SU-DHL-6 (cell line): ENCODE measurements at regions not wholly inside any gene's neighbourhood (a gene's known extent, or its start where the extent isn't known, plus 50 kb on each side); places are given as distances from the start of the nearest gene placed in this dataset.

ENCODE experiments used
- EZH2phosphoT487 ChIP-seq: fragments of 200-600 bp; sonication (generic), shearing (Covaris generic); conservative IDR thresholded peaks from 2 replicates; pipeline ENCODE4 v1.6.1; 2018; ENCODE audit warnings: mild to moderate bottlenecking, antibody characterized with exemption, low read length, moderate library complexity, mixed read lengths
- TF ChIP-seq, protein P1 (sequence below): fragments of 200-600 bp; sonication (generic); IDR thresholded peaks from one replicate; pipeline ENCODE4 v1.5.1; 2017; ENCODE audit warnings: antibody characterized with exemption, mild to moderate bottlenecking, low read length, moderate library complexity; ENCODE audit not compliant: insufficient read depth, poor library complexity, severe bottlenecking

DNA sequence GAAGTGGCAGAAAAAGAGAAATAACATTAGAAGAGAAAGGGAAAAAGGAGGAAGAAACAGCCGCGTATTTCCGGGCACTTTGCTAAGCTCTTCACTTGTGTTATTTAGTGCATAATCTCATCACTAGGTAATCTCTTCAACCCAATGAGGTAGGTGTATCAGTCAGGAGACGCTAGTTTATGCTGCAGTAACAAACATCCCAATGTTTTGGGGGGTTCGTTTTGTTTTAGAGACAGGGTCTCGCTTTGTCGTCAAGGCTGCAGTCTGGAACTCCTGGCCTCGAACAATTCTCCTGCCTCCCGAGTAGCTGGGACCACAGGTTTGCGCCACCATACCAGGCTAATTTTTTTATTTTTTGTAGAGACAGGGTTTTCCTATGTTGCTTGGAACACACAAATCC is 61.7 kb downstream of the ZFP36L2 start:
- TF ChIP-seq, protein P1, sequence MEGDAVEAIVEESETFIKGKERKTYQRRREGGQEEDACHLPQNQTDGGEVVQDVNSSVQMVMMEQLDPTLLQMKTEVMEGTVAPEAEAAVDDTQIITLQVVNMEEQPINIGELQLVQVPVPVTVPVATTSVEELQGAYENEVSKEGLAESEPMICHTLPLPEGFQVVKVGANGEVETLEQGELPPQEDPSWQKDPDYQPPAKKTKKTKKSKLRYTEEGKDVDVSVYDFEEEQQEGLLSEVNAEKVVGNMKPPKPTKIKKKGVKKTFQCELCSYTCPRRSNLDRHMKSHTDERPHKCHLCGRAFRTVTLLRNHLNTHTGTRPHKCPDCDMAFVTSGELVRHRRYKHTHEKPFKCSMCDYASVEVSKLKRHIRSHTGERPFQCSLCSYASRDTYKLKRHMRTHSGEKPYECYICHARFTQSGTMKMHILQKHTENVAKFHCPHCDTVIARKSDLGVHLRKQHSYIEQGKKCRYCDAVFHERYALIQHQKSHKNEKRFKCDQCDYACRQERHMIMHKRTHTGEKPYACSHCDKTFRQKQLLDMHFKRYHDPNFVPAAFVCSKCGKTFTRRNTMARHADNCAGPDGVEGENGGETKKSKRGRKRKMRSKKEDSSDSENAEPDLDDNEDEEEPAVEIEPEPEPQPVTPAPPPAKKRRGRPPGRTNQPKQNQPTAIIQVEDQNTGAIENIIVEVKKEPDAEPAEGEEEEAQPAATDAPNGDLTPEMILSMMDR: no peak
- no peak for TF ChIP-seq EZH2phosphoT487
